Mammary epithelial cell (primary cell): ENCODE measurements at regions not wholly inside any gene's neighbourhood (a gene's known extent, or its start where the extent isn't known, plus 50 kb on each side); places are given as distances from the start of the nearest gene placed in this dataset.

Experiments
- CTCF ChIP-seq, 2 donors: IDR thresholded peaks in 1 of 2; conservative IDR thresholded peaks in 1 of 2; 2 replicates each; pipeline ENCODE4 v1.5.1; 2011 to 2012; ENCODE audit warnings: inconsistent platforms in 2 of 2, low read length in 2 of 2, mild to moderate bottlenecking in 2 of 2, control low read depth in 1 of 2, low read depth in 1 of 2; ENCODE audit not compliant: insufficient read depth in 1 of 2; ENCODE audit errors: extremely low read depth in 1 of 2
- EZH2 ChIP-seq: IDR thresholded peaks from 2 replicates; pipeline ENCODE4 v1.6.1; 2012; ENCODE audit warnings: low read length, inconsistent platforms, borderline replicate concordance

- TF ChIP-seq CTCF (conservative IDR thresholded peaks at IDR 0.05 in 1 of 2, IDR thresholded peaks at IDR 0.05 in 1 of 2; ENCODE audit: extremely low read depth in 1 of 2, insufficient read depth in 1 of 2, low read depth in 1 of 2, low read length in 2 of 2) (no peak), EZH2 (no peak)
Observed at GRCh38 chr2:198604599-198604998, 800.2 kb downstream of the PLCL1 start.
